ENCODE measurements at regions not wholly inside any gene's neighbourhood (a gene's known extent, or its start where the extent isn't known, plus 50 kb on each side); places are given as distances from the start of the nearest gene placed in this dataset.

DNA sequence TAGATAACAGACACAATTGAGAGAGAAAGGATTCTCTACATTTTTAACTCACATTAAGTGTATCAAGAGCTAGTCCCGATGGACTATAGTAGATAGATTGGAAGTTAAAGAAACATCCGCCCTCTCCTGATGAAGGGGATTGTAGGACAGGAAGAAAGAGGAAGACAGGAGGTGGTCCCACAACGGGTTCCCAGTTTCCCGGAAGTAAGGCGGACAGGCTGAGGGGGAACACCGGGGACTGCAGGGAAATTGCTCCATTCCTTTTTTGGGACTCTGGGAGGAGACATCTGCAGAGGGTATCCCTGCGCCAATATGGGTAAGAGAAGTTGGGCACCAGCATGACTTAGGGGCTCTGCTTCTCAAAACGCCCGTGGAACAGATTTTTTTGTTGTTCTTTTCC is 177.5 kb upstream of the ATF7IP start (continued):
- TF ChIP-seq, protein P1, sequence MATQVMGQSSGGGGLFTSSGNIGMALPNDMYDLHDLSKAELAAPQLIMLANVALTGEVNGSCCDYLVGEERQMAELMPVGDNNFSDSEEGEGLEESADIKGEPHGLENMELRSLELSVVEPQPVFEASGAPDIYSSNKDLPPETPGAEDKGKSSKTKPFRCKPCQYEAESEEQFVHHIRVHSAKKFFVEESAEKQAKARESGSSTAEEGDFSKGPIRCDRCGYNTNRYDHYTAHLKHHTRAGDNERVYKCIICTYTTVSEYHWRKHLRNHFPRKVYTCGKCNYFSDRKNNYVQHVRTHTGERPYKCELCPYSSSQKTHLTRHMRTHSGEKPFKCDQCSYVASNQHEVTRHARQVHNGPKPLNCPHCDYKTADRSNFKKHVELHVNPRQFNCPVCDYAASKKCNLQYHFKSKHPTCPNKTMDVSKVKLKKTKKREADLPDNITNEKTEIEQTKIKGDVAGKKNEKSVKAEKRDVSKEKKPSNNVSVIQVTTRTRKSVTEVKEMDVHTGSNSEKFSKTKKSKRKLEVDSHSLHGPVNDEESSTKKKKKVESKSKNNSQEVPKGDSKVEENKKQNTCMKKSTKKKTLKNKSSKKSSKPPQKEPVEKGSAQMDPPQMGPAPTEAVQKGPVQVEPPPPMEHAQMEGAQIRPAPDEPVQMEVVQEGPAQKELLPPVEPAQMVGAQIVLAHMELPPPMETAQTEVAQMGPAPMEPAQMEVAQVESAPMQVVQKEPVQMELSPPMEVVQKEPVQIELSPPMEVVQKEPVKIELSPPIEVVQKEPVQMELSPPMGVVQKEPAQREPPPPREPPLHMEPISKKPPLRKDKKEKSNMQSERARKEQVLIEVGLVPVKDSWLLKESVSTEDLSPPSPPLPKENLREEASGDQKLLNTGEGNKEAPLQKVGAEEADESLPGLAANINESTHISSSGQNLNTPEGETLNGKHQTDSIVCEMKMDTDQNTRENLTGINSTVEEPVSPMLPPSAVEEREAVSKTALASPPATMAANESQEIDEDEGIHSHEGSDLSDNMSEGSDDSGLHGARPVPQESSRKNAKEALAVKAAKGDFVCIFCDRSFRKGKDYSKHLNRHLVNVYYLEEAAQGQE (IDR thresholded peaks at IDR 0.05; ENCODE audit: unreplicated experiment): no peak
- TF ChIP-seq NANOG (IDR thresholded peaks at IDR 0.05; ENCODE audit: borderline replicate concordance) (no peak), EZH2 (IDR thresholded peaks at IDR 0.05; ENCODE audit: low read depth, unreplicated experiment) (no peak), JUNB (IDR thresholded peaks at IDR 0.05; ENCODE audit: unreplicated experiment) (no peak), CTCF (conservative IDR thresholded peaks at IDR 0.05; ENCODE audit: low read depth in 2 of 2) (no peak), EZH2phosphoT487 (IDR thresholded peaks at IDR 0.05; ENCODE audit: unreplicated experiment) (no peak), CREB1 (CRISPR knock-in tag; IDR thresholded peaks at IDR 0.05; ENCODE audit: low read depth) (no peak), STAT1 (IDR thresholded peaks at IDR 0.05; ENCODE audit: unreplicated experiment) (no peak)
- TF ChIP-seq, protein P2, sequence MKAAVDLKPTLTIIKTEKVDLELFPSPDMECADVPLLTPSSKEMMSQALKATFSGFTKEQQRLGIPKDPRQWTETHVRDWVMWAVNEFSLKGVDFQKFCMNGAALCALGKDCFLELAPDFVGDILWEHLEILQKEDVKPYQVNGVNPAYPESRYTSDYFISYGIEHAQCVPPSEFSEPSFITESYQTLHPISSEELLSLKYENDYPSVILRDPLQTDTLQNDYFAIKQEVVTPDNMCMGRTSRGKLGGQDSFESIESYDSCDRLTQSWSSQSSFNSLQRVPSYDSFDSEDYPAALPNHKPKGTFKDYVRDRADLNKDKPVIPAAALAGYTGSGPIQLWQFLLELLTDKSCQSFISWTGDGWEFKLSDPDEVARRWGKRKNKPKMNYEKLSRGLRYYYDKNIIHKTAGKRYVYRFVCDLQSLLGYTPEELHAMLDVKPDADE (IDR thresholded peaks at IDR 0.05): no peak

- no peak overlapping the region for H3K4me3 Mint-ChIP-seq
- Histone ChIP-seq H3K9me2 (ENCODE audit: insufficient read depth) (no peaks in the 10 kb centered on the region), H3K4me2 (no peak overlapping the region), H4K20me1 (replicated peaks; ENCODE audit: insufficient read depth) (no peaks in the 10 kb centered on the region), H3K36me3 (ENCODE audit: insufficient read depth) (no peaks in the 10 kb centered on the region), H3K4me1 (ENCODE audit: insufficient read depth) (no peaks in the 10 kb centered on the region), H3K27ac (ENCODE audit: low read depth) (no peak overlapping the region), H3K79me2 (replicated peaks; ENCODE audit: insufficient read depth) (no peaks in the 10 kb centered on the region), H3F3A (replicated peaks; ENCODE audit: low read depth) (no peaks in the 10 kb centered on the region), H3K4me3 (no peak overlapping the region), H3K27me3 (ENCODE audit: insufficient read depth) (no peaks in the 10 kb centered on the region), H2AFZ (peak overlapping the region; percentile 75)
- H3K27me3 Mint-ChIP-seq (ENCODE audit: insufficient read depth, low read depth, poor library complexity): no peaks in the 10 kb centered on the region
- no peak for TF ChIP-seq NANOG (IDR thresholded peaks at IDR 0.05; ENCODE audit: borderline replicate concordance)
- TF ChIP-seq EZH2 (IDR thresholded peaks at IDR 0.05; ENCODE audit: low read depth, unreplicated experiment): no peak
- TF ChIP-seq, protein P2 (IDR thresholded peaks at IDR 0.05): no peak
- no peak for TF ChIP-seq ZNF114 (CRISPR knock-in tag; IDR thresholded peaks at IDR 0.05)
- no peak for TF ChIP-seq CREB1 (CRISPR knock-in tag; IDR thresholded peaks at IDR 0.05; ENCODE audit: low read depth)
- TF ChIP-seq, protein P3, sequence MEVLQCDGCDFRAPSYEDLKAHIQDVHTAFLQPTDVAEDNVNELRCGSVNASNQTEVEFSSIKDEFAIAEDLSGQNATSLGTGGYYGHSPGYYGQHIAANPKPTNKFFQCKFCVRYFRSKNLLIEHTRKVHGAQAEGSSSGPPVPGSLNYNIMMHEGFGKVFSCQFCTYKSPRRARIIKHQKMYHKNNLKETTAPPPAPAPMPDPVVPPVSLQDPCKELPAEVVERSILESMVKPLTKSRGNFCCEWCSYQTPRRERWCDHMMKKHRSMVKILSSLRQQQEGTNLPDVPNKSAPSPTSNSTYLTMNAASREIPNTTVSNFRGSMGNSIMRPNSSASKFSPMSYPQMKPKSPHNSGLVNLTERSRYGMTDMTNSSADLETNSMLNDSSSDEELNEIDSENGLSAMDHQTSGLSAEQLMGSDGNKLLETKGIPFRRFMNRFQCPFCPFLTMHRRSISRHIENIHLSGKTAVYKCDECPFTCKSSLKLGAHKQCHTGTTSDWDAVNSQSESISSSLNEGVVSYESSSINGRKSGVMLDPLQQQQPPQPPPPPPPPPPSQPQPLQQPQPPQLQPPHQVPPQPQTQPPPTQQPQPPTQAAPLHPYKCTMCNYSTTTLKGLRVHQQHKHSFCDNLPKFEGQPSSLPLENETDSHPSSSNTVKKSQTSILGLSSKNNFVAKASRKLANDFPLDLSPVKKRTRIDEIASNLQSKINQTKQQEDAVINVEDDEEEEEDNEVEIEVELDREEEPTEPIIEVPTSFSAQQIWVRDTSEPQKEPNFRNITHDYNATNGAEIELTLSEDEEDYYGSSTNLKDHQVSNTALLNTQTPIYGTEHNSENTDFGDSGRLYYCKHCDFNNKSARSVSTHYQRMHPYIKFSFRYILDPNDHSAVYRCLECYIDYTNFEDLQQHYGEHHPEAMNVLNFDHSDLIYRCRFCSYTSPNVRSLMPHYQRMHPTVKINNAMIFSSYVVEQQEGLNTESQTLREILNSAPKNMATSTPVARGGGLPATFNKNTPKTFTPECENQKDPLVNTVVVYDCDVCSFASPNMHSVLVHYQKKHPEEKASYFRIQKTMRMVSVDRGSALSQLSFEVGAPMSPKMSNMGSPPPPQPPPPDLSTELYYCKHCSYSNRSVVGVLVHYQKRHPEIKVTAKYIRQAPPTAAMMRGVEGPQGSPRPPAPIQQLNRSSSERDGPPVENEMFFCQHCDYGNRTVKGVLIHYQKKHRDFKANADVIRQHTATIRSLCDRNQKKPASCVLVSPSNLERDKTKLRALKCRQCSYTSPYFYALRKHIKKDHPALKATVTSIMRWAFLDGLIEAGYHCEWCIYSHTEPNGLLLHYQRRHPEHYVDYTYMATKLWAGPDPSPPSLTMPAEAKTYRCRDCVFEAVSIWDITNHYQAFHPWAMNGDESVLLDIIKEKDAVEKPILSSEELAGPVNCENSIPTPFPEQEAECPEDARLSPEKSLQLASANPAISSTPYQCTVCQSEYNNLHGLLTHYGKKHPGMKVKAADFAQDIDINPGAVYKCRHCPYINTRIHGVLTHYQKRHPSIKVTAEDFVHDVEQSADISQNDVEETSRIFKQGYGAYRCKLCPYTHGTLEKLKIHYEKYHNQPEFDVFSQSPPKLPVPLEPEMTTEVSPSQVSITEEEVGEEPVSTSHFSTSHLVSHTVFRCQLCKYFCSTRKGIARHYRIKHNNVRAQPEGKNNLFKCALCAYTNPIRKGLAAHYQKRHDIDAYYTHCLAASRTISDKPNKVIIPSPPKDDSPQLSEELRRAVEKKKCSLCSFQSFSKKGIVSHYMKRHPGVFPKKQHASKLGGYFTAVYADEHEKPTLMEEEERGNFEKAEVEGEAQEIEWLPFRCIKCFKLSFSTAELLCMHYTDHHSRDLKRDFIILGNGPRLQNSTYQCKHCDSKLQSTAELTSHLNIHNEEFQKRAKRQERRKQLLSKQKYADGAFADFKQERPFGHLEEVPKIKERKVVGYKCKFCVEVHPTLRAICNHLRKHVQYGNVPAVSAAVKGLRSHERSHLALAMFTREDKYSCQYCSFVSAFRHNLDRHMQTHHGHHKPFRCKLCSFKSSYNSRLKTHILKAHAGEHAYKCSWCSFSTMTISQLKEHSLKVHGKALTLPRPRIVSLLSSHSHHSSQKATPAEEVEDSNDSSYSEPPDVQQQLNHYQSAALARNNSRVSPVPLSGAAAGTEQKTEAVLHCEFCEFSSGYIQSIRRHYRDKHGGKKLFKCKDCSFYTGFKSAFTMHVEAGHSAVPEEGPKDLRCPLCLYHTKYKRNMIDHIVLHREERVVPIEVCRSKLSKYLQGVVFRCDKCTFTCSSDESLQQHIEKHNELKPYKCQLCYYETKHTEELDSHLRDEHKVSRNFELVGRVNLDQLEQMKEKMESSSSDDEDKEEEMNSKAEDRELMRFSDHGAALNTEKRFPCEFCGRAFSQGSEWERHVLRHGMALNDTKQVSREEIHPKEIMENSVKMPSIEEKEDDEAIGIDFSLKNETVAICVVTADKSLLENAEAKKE (CRISPR knock-in tag; IDR thresholded peaks at IDR 0.05): no peak
- no peaks in the 10 kb centered on the region for H3K9me3 Mint-ChIP-seq
- no peak overlapping the region for H3K27ac Mint-ChIP-seq
- no peaks in the 10 kb centered on the region for H3K36me3 Mint-ChIP-seq (ENCODE audit: low read depth)
- ATAC-seq (no peak), DNase-seq (ENCODE audit: low spot score) (no peak)
- peaks cover 13% of the 10 kb centered on the region for H3K4me1 Mint-ChIP-seq
Measured at GRCh38 chr12:14188744-14189143, 176.7 kb upstream of the ATF7IP start.

Data from GM23338 (cell line).